CD4-positive, alpha-beta T cell treated with Interleukin-15 for 1 hour (primary cell): ENCODE measurements at regions not wholly inside any gene's neighbourhood (a gene's known extent, or its start where the extent isn't known, plus 50 kb on each side); places are given as distances from the start of the nearest gene placed in this dataset.

Source experiments
- DNase-seq: peaks from one replicate; pipeline ENCODE4 v3.0.0-alpha.2; 2020

DNA sequence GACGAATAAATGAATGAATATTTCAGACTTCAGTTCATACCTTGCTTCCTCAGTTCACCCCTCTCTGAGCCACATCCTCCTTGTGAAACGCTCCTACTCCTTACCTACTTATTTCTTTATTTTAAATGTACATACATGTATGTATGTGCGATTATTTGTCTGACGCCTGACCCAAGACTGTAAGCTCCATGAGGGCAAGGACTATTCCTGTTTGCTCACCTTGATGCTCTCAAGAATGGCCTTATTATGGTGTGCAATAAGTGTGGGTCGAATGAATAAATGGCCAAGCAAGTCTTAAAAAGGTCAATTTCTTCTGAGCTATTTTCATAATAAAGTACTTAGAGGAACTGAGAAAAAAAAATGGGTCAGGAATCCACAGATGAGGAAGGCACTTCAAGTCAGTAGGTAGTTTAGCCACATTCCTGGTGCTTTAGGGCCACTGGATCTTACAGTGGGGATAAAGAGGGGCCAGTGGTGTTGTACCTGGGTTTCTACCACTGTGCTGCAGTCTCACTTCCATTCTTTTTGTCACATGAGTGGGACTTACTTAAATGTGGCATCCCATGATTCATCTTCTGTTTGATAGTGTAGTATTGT is 74.7 kb downstream of the SDC1 start:
- DNase-seq, result no peak

DNA sequence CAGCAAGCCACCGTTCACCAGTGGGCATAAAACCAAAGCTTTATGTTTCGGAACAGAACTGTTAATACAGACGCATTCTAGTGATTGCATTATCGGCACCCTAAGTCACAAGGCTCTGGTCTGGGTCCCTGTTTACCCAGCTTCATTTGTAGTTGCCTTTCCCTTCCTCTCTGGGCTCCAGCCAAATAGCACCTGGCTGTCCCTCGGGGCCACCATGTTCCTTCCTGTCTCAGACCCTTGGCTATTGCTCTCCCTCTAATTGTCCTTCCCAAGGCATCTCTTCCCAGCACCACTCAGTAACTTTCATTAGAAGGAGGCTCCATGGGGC is 75.3 kb downstream of the SDC1 start:
- no peak for DNase-seq

DNA sequence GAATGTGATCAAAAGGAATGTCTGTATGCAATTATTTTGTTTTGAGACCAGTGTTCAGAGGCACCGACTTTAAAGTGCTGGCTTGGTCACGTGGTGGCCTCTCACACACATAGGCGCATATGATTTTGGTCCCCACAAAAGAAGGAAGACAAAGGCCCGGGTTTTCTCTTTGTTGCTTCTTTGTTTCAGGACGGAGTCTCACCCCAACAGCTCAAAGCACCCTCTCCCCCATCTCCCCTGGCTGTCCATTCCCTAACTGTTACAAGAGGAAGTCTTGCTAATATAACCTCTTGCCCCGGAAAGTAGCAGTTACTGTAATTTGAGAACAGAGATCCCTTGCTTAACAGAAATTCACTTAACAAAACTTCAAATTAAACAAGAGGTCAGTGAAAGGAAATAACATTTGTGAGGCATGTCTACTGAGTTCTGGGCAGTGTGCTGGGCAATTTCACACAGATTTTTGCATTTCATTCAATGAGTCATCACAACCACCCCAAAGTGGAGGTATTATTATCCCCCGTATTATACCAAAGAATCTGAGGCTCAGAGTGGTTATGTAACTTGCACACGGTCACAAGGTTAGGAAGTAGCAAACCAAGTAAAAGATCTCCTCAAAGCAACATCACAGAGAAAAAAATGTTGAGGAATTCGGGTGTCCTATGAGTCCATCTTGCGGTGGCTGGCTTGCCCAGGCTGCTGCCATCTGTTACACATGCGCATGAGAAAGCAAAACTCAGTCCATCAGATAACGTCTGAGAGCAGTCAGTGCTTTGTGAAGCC is 75.8 kb downstream of the SDC1 start:
- DNase-seq, result no peak

DNA sequence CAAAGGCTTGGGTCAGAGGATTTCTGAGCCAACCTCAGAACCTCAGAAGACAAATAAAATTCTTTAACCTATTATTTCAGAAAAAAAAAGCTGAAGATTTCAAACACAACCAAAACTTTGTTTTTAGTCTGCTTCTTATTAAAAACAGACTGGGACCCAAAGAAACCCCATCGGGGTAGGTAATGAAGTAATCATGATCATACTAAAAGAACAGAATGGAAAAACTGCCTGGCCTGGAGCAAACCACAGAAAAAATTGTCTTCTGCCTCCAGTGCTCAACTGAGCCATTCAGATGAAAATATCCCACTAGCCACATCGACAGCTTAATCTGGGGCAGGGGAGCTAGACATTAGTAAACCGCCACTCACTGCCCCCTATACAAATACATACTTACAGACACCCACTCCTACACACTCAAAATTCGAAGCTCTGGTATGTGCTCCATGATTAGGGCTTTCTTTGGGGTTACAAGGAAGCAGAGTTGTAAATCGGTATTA is 76.5 kb downstream of the SDC1 start:
- DNase-seq, result no peak

DNA sequence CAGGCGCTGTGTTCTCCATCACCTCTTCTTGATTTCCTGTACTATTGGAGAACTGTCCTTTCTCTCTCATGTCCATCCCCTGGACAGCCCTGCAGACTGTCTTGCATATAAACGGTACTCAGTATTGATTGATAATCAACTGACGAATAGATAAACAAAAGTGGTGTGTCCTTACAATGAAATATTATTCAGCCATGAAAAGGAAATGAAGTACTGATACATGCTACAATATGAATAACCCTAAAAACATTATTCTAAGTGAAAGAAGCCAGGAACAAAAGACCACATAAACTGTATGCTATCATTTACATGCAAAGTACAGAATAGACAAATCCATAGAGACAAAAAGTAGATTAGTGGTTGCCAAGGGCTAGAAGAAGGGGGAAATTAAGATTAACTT is 77.6 kb downstream of the SDC1 start:
- no peak for DNase-seq

DNA sequence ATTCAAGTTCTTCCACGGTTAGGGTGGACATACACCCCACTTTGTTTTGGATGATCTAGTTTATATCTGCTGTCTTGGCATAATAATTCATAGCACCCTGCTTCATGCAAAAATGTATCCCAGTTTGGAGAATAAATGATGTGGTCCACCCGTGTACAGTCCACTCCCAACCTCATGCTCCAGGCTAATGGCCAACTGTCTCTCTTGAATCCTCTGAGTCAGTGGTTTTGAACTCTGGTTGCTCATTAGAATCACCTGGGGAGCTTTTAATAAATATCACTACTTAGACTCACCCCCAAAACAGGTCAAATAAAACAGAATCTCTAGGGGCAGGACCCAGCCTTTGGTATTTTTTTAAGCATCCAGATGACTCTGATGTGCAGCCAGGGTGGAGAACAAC is 78.5 kb downstream of the SDC1 start:
- no peak for DNase-seq

DNA sequence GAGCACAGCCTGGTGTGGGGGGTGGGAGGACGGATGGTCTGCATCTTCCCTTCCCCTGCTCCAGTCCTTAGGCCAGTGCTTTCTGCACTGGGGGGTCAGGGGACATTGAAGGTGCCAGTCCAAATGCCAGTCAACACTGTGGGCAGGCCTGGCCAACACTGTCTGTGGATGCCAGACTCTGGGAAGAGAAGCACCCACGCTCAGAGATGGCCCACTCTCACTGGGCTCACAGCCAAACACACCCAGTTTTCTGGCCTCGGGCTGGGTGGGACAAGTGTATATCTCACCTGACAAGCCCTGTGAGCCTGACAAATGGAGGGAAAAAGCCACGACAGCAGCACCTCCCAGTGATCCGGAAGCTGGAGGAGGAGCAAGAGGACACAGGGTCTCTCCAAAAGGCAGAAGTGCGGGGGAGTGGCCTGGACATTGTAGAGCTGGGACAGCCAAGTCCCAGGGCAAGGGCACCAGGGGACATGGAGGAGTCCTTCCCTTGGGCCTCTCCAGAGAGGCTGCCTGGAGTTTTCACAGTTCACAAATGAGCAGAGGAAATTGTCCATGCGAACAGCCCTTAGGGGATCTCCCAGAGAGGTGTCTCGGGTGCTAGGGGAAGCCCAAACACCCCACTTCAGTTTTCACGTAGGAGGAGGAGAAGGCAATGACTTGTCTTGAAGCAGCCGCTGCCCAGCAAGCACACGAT is 79.3 kb downstream of the SDC1 start:
- DNase-seq, result no peak

DNA sequence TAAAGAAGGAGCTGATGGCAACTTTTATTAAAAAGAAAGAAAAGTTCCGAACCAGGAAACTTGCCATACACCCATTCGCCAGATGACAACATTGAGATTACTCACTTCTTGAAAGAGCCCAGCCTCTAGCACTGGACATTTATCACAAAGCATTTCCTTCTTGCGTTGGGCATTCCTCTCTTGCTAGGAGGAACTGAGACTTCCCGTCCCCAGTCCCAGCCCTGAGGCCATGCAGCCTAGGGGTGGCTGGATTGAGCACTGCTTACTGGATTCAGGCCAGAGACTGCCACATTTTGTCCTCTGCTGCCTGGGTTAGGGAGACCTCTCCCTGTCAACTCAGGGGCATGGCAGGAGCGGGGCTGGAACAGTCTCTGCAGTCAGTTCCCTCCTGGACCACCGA is 80.1 kb downstream of the SDC1 start:
- DNase-seq, result no peak

DNA sequence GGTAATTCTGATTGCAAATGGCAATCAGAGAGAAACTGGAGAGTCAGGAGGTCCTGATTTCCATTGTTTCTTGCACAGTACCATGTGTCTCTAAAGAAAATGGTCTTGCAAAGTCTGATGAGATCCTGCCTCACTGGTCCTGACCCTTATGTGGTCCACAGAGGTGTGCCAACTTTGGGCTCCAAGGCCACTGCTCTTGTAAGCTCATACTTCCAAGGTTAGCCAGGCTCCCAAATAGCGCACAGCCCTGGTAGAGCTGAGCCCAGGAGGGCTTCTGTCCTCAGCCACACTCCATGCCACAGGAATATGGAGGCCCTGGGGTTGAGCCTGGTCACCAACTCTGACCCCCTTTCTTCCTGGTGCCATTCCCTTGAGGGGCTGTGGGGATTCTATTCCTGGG is 80.7 kb downstream of the SDC1 start:
- no peak for DNase-seq

DNA sequence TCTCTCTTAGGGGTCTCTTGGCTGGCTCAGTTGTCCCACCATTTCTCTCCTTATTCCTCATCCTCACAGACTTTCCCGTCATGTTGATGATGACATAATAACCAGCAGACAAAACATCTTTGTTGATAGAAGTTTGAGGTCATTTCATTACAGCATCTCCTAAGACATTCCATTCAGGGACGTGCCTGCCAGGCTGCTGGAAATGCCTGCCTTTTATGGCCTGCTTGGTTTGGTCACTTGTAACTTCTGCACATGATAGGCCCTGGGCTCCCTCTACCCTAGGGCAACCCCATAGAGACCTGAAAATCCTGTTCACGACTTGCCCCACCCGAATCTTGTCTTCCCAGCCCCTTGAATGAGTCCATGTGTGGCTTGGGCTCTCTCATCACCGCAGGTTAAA is 81.7 kb downstream of the SDC1 start:
- no peak for DNase-seq

DNA sequence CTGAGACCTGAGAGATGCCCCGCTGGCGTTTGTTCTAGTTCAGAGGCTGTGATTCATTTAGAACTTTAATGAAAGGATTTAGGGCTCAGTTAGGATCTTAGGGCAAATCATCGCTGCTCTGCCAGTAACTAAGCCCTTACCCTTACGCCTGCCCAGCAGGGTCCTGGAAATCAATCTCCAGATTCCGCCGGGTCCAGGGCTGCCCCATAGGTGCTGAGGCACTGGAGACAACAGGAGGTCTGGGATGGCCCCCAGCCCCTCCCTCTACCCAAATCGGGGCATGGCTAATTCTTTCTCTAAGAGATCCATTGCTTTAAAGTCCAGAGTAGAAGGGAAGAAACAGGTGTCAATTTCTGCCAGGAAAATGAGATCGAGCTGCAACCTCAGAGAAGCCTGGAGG is 83.1 kb downstream of the SDC1 start:
- no peak for DNase-seq

DNA sequence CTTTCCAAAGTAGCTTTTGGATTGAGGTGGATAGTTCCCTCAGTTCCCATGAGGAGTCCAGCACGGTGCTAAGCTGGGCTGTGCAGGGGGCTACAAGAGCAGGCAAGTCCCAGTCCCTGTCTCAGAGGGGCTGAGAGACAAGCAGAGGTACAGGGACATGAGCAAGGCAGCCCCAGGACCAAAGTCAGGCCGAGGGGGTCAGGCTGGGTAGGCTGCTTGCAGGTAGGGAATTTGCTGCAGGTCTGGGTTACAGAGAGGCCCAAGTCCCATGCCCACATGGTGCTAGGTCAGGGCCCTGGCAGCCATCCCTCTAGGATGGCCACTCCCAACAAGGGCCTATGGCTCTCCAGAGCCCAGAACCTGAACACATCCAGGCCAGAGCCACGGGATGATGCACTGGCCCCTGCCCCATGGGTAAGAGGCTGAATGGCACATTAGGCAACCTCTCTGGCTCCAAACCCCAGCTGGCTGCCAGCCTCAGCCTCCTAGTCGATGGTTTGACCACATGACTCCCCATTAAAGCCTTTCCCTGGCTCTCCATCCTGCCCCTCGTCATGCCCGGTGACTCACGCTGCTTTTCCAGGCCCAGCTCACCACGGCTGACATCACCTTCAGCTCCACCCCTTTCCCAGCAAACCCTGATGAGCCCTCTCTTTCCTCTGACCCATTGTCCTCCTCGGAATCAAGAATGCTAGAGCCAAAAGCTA is 83.7 kb downstream of the SDC1 start:
- no peak for DNase-seq

DNA sequence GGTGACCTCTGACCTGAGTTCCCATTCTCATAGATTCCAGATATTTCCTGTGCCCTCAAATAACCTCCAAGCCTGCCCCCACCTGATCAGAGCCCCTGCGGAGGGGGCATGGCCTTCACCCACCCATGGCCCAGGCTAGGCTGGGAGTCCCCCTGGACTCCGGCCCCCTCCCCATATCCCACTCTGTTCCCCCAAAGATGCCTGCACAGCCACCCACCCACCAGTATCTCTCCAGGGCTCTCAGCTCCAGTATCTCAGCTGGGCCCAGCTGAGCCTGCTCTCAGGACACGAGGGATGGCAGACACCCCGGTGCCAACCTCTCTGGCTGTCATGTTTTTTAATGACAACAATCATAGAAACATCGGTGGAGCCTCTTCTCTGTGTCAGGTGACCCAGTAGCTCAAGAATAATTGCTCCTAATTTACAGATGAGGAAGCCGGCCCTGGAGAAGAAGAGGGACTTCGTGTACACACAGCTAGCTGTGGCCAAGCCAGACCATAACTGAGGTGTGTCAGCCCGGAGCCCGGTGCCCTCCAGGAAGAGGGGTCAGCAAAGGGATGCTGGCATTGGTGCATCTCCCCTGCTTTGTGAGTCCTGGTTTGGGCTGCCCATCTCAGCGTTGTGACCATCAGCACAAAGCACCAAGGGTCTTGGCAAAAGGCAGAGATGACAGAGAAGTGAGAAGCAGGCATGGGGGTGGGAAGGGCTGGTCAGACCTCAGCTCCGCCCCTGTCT is 84.4 kb downstream of the SDC1 start:
- no peak for DNase-seq

DNA sequence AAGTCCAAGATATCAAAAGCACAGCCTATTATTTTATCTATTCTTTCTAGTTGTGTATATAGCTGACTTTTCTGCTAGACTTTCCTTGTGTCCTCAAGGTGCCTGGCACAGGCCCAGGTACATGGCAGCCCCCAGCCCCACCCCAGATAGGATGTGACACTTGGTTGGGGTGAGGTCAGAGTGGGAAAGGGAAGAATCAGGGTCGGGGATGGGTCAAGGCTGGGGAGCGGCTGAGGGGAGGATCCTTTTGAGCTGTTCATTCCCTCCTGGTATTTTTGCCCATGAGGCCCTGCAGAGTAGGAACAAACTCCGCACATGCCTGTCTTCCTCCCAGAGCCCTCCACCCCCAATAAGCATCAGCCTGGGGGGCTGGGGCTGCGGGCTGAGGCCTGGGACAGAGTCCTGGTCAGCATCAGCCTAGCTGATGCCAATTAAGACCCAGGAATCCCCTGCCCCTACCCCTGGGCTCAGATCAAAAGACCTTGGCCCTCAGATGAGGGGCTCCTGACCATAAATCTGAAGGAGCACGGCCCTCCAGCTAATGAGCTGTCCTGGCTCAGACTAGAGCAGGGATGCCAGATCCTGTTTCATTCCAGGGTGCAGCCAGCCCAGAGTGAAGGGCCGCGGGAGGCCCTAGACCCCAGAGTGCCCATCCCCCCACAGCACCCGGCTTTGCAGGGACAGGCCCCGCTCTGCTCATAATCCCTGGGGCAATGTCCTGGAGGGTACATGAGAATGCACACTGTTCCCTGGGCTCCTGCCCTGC is 85.3 kb downstream of the SDC1 start:
- DNase-seq, result no peak

DNA sequence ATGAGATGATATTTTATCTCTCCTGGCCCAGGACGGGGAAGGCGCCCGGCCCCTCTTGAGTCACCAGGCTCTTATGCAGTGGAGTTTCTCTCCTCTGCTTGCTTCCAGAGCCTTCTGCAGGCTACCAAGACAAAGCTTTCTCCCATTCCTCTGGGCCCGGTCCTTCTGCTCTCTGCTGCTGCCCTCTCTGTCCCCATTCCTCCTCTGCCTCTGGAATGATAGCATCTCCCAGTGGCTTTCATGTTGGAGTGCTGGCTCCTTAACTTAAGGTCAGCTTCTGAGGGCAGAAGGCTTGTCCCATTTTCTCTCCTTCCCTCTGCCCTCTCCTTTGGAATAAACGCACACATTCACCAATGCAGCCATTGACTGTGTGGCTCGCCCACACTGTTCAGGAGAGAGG is 86.2 kb downstream of the SDC1 start:
- no peak for DNase-seq

DNA sequence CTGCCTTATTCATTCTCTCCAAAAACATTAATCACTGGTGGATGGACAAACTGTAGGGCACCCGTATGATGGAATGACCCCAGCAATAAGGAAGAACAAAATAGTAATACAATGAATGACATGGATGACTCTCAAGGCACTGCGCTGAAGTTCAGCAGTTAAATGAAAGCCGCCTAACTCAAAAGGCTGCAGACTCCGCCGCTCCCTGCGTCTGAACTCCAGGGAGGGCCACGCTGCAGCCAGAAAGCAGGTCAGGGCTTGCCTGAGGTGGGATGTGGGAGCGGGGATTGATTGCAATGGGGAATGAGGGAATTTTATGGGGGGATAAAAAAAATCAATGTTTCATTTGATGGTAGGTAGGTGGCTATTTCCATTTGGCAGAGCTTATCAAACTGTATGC is 86.5 kb upstream of the LAPTM4A start:
- no peak for DNase-seq

DNA sequence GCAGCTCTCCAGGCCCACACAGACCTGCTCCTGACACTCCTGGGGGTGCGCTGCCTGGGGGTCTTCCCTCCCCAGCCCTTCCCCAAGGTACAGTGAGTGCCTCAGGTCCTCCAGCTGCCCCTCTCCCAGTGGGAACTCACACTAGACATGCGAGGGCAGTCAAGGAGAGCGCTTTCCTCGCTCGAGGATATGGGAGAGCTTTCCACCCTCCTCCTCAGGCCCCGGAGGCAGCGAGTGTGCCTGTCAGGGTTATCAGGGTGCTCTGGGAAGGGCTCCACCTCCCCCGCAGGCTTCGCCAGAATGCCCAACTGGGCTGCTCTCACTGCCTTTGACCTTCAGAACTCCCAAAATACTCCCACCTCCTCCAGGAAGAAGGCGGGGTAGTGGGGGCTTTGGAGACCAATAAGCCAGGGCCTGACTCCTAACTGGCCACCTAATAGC is 85.7 kb upstream of the LAPTM4A start:
- no peak for DNase-seq

DNA sequence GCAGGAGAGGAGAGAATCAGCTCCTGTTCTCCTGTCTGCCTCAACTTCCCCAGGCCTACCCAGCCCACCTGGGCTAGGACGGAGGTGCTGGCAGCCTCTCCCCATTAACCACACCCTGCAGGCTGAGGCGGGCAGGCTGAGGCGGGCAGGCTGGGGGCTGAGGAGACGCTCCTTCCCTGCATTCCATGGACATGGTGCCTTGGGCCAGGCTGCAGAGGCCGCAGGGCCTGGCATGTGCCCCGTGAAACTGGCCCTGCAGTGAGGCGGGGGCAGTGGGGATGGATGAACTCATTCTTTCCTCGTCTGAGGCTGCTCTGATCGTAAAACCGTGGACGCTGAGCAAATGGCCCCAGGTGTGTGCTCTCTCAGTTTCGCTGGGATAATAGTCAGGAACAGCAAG is 84.7 kb upstream of the LAPTM4A start:
- no peak for DNase-seq

DNA sequence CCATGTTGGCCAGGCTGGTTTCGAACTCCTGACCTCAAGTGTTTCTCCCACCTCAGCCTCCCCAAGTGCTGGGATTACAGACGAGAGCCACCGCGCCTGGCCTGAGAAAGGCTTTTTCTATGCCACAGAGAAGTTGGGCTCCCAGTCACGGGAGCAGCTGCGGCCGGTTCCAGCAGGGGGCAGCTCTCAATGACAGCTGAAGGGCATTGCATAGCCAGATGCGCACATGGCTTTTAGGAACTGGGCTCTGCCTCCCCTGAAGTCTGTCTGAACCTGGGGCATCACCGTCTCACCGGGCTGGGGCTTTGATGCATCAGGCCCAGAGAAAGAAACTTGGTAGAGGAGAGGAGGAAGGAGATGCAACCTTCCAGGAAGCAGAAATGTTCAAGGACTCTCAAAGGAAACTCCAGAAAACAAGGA is 84.2 kb upstream of the LAPTM4A start:
- peak; percentile 23 for DNase-seq

DNA sequence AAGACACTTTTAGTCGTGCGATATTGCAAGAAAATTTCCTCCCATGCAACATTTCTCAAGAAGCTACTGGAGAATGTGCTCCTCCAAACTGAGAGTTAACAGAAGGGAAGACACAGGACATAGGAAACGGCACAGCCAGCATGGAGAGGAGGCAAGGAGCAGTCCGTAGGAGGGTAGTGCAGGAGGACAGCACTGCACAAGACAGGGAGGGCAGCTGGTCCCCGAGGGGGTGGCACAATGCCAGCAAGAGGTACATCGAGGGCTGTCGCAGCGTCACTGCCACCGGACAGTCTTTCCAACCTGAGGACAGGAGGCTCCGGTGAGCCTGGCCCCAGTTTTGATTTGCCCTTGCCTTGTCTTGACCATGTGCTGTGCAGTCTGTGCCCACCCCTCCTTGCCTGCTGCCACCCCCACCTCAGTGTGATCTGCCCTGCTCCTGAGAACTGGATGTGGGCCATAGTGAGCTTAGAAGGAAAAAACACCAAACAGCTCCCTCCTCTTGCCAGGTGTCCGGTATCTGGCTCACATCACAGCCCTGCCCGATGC is 81.6 kb upstream of the LAPTM4A start:
- DNase-seq, result no peak

DNA sequence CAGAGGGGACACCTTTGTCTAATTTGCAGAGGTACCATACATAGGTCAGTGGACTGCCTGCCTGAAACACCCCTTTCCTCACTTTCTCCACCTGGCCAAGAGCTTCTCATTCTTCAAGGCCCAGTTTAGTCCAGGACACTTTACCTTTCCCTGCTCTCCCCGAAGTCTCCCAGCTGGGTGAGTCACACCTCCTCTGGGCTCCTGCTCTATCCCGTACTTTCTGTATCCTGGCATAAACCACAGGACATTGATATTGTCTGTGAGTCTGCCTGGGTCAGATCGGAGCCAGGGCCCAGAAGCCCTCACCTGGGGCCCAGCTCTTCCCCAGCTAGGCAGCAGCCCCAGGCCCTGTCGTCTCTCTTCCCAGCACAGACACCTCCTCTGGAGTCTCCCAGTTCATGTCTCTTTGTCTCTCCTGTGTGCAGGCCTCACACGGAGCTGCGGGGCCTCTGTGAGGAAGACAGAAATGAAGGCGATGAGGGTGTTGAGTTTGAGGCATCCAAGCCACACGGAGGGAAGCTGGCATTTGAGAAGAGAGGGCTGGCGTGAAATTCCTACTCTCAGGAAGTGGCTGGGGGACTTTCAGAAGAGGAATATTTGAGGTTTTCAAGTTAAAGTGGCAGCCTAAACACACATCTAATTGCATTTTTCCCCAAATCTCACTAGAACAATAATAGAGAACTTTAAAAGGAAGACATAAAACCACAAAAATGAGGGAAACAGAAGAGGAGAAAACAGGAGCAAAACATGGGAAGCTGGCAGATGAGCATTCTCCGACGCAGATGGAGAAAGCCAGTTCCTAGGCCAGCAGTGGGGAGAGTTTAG is 79.6 kb upstream of the LAPTM4A start:
- DNase-seq, result no peak
